Fibroblast of the aortic adventitia (primary cell): ENCODE measurements at regions not wholly inside any gene's neighbourhood (a gene's known extent, or its start where the extent isn't known, plus 50 kb on each side); places are given as distances from the start of the nearest gene placed in this dataset.

Experiments
- DNase-seq: peaks from one replicate; pipeline ENCODE4 v3.0.0-alpha.2; 2010; ENCODE audit warnings: low read depth
- H3K4me3 ChIP-seq: 2 replicates; pipeline ENCODE4 v1.5.1; 2011; ENCODE audit warnings: low read depth, mild to moderate bottlenecking, control low read depth, low read length, moderate library complexity
- TF ChIP-seq, protein P1 (sequence below): IDR thresholded peaks from 2 replicates; pipeline ENCODE4 v1.5.1; 2011; ENCODE audit warnings: mild to moderate bottlenecking, low read length, control low read depth, inconsistent platforms; ENCODE audit not compliant: insufficient read depth

DNA sequence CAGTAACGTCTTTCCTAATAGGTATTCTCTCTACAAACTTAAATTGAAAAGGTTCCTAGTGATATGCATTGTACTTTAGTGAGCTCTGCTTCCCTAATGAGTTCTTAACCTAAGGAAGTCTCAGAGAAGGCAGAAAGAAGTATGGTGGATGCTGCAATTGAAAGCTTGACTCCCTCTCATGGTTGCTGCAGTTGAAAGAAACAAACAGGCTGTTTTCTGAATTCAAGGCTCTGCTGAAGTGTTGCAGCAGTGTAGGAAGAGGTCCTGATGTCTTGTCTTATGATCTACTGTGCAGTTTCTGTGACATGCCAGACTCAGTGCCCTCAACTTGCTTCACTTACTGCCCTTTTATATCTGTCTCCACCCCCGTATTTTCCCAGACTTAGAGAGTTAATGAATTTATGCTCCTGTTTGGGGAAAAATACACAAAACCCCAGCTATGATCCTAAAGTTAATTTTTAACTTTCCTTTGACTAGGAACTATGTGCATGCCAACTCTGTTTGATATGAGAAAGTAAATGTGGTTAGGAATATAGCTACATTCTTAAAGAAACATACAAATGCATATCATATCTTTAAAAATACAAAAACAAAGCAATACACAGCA is 655.3 kb upstream of the FAM98A start:
- TF ChIP-seq, protein P1, sequence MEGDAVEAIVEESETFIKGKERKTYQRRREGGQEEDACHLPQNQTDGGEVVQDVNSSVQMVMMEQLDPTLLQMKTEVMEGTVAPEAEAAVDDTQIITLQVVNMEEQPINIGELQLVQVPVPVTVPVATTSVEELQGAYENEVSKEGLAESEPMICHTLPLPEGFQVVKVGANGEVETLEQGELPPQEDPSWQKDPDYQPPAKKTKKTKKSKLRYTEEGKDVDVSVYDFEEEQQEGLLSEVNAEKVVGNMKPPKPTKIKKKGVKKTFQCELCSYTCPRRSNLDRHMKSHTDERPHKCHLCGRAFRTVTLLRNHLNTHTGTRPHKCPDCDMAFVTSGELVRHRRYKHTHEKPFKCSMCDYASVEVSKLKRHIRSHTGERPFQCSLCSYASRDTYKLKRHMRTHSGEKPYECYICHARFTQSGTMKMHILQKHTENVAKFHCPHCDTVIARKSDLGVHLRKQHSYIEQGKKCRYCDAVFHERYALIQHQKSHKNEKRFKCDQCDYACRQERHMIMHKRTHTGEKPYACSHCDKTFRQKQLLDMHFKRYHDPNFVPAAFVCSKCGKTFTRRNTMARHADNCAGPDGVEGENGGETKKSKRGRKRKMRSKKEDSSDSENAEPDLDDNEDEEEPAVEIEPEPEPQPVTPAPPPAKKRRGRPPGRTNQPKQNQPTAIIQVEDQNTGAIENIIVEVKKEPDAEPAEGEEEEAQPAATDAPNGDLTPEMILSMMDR: no peak
- no peak overlapping the region for H3K4me3 ChIP-seq
- no peak for DNase-seq

DNA sequence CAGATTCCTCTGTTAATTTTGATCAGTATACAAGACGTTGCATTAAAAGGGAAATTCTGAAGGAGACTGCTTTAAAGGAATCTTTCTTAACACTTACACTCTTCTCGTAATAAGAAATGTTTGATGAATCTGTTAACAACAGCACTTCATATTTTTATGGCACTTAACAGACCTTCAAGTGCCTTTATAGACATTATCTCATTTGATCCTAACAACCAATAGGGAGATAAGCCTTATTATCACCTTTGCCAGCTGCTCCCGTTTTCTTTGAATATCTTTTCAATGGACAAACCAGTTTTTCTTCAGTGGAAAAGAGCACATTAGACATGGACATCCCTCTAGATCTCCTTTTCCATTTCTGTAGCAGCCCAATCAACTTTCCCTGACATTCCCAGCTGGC is 653.0 kb upstream of the FAM98A start:
- no peak for DNase-seq
- no peak overlapping the region for H3K4me3 ChIP-seq
- TF ChIP-seq, protein P1: no peak

DNA sequence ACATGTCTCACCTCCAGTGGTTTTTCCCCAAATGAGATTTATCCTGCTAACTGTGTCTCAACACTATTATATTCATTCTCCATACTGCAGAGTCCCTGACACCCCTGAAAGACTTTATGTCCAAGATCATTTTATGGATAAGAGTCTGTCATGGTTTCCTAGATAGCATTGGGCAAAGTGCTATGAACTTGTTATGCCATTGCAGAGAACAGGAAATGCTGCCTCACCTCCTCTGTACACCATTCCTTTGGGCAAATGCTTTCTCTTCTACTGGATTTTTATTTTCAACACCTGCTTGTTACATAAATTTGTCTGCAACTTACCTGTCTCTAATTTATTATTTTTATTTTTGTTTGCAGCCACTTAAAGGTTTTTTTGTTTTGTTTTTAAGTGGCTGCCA is 652.5 kb upstream of the FAM98A start:
- TF ChIP-seq, protein P1: no peak

DNA sequence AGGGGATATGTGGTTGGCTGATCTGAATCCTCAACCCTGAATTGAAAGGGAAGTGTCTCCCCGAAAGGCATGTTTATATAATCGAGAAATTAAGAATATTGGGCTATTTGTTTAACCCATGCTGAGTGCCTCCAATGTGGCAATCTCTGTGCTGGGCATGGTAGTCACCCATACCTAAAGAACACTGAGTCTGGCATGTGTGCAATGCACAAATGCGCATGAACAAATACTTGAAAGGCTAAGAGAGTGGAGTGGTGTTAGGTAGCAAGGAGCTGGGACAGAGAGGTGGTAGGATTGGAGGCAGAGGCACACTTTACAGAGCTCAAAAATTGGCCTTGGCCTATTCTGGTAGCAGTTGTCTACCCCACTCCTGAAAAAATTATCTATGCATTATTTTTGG is 645.1 kb upstream of the FAM98A start:
- no peak for DNase-seq
- no peak overlapping the region for H3K4me3 ChIP-seq
- TF ChIP-seq, protein P1: no peak

More for the DNA sequence above, 652.5 kb upstream of the FAM98A start:
- no peak overlapping the region for H3K4me3 ChIP-seq
- DNase-seq: no peak

DNA sequence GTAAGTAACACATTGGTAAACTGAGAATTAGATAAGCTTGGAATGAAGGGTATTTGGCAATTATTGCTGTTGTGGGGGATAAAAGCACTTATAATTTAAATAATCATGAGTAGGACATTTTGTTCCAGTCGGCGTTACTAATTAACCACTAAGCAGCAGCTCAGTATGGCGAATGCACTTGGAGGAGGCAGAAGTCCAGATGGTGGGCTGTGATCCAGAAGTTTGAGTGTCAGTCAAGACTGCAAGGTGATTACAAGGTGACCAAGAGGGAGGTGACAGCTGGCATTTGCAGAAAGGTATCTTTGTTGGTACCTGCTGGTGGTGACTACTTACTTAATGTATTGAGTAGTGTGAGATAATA is 643.6 kb upstream of the FAM98A start:
- TF ChIP-seq, protein P1: no peak
- no peak overlapping the region for H3K4me3 ChIP-seq
- DNase-seq: no peak

DNA sequence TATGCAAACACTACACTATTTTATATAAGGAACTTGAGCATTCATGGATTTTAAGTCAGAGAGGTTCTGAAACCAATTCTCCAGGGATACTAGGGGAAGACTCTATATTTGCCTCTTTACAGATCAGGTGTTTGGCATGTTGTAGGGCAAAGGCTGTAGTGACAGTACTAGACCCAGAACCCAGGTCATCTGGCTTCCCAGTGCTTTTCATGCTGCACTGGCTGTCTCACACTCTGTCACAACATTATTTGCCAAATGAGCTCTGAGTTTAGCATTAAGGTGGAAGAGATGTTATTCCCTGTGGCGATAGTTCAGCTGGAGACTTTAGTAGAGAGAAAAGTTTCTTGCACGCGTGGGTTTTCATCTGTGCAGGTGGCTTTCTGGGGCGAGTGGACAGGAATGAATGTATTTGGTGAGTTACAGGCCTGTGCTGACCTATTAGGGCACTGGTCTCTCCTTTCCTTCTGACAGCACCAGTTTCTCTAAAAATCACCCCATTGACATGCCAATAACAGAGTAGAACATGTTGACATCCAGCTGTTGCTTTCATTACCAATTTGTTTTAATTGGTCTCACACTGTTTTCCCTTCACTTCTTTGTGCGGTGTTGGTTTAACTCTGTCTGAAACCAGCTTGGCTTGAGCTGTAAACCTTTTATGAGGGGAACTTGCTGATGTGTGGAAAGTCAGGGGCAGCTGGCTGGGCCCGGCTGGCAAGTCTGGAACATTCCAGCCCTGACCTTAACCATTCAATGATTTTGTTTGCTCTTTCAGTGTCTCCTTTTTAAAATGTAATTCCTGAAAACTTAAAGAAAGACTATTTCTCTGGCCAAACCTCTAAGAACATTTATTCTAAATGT is 643.0 kb upstream of the FAM98A start:
- H3K4me3 ChIP-seq: no peak overlapping the region
- DNase-seq: no peak

More for the DNA sequence above, 643.0 kb upstream of the FAM98A start:
- TF ChIP-seq, protein P1: no peak
